Breast epithelium (tissue), 3 donors: ENCODE measurements at regions not wholly inside any gene's neighbourhood (a gene's known extent, or its start where the extent isn't known, plus 50 kb on each side); places are given as distances from the start of the nearest gene placed in this dataset.

Experiments used
- POLR2A ChIP-seq: fragments of 450-650 bp; IDR thresholded peaks from one replicate; pipeline ENCODE4 v1.6.1; 2016; ENCODE audit warnings: antibody characterized with exemption, mild to moderate bottlenecking, moderate library complexity
- TF ChIP-seq, protein P1 (sequence below), 3 donors: fragments of 450-650 bp; IDR thresholded peaks; one replicate each; pipeline ENCODE4 v1.5.1; 2016 to 2017; ENCODE audit warnings: antibody characterized with exemption in 3 of 3, mild to moderate bottlenecking in 3 of 3, moderate library complexity in 3 of 3

DNA sequence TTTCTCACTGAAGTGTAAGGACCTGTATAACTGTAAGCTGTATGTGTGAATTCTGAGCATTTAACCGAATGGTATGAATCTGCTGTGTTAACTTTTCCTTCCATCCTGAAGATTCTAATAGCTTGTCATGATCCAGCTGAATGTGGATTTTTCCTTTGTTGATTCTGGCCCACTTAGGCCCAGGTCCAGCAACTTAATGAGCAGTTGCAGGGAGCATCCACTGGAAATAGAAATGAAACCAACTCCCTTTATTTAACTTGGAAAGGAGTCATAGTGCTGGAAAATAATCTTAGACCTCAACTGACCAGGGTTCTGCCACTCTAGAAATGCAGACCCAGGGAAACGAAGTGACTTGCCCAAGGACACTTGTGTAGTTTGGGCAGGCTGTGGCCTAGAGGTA, 142.3 kb upstream of the MTNR1B start:
- TF ChIP-seq, protein P1, sequence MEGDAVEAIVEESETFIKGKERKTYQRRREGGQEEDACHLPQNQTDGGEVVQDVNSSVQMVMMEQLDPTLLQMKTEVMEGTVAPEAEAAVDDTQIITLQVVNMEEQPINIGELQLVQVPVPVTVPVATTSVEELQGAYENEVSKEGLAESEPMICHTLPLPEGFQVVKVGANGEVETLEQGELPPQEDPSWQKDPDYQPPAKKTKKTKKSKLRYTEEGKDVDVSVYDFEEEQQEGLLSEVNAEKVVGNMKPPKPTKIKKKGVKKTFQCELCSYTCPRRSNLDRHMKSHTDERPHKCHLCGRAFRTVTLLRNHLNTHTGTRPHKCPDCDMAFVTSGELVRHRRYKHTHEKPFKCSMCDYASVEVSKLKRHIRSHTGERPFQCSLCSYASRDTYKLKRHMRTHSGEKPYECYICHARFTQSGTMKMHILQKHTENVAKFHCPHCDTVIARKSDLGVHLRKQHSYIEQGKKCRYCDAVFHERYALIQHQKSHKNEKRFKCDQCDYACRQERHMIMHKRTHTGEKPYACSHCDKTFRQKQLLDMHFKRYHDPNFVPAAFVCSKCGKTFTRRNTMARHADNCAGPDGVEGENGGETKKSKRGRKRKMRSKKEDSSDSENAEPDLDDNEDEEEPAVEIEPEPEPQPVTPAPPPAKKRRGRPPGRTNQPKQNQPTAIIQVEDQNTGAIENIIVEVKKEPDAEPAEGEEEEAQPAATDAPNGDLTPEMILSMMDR (IDR thresholded peaks at IDR 0.05), result no peak
- no peak for TF ChIP-seq POLR2A
